Spleen (tissue), 11 donors: ENCODE measurements at regions not wholly inside any gene's neighbourhood (a gene's known extent, or its start where the extent isn't known, plus 50 kb on each side); places are given as distances from the start of the nearest gene placed in this dataset.
"Not testable (repeated sequence)": the region's sequence is repeated elsewhere in the genome, so short reads cannot be mapped to it uniquely, and the experiment has no call there.

Experiments used
- DNase-seq: peaks from one replicate; pipeline ENCODE4 v3.0.0-alpha.2; 2020
- H3K27ac ChIP-seq, 8 donors: fragments of 200-600 bp; sonication (generic) in 7 of 8; 1 replicate in 4 of 8; 2 replicates in 4 of 8; pipeline versions ENCODE4 v1.5.0 to v1.8.0; 2016 to 2021; ENCODE audit warnings: inconsistent platforms in 4 of 8, mild to moderate bottlenecking in 4 of 8, moderate library complexity in 1 of 8
- H3K27me3 ChIP-seq, 7 donors: fragments of 200-600 bp; sonication (generic) in 6 of 7; replicated peaks in 1 of 7; 1 replicate in 4 of 7; 2 replicates in 3 of 7; pipeline versions ENCODE4 v1.5.0 to v1.8.0; 2016 to 2021; ENCODE audit warnings: inconsistent platforms in 3 of 7, mild to moderate bottlenecking in 1 of 7
- H3K36me3 ChIP-seq, 6 donors: fragments of 200-600 bp; sonication (generic) in 5 of 6; 1 replicate in 4 of 6; 2 replicates in 2 of 6; pipeline versions ENCODE4 v1.5.0 to v1.8.0; 2016 to 2021; ENCODE audit warnings: inconsistent platforms in 2 of 6
- H3K4me1 ChIP-seq, 6 donors: fragments of 200-600 bp; sonication (generic) in 5 of 6; 1 replicate in 3 of 6; 2 replicates in 3 of 6; pipeline versions ENCODE4 v1.5.0 to v1.8.0; 2016 to 2021; ENCODE audit warnings: inconsistent platforms in 3 of 6
- H3K4me3 ChIP-seq, 8 donors: fragments of 200-600 bp; sonication (generic) in 7 of 8; 1 replicate in 4 of 8; 2 replicates in 4 of 8; pipeline versions ENCODE4 v1.5.0 to v1.8.0; 2016 to 2021; ENCODE audit warnings: inconsistent platforms in 4 of 8, mild to moderate bottlenecking in 4 of 8, moderate library complexity in 2 of 8
- H3K9me3 ChIP-seq, 8 donors: fragments of 200-600 bp; sonication (generic) in 7 of 8; 1 replicate in 4 of 8; 2 replicates in 4 of 8; pipeline versions ENCODE4 v1.5.0 to v1.8.0; 2016 to 2021; ENCODE audit warnings: inconsistent platforms in 4 of 8
- POLR2A ChIP-seq, 3 donors: fragments of 450-650 bp; IDR thresholded peaks; one replicate each; pipeline ENCODE4 v1.5.1; 2017; ENCODE audit warnings: antibody characterized with exemption in 3 of 3, mild to moderate bottlenecking in 1 of 3
- POLR2AphosphoS5 ChIP-seq, 3 donors: sonication (generic); formaldehyde crosslinking; IDR thresholded peaks; one replicate each; pipeline ENCODE4 v1.5.1; 2017; ENCODE audit warnings: antibody characterized with exemption in 3 of 3
- WGBS, 5 donors: extraction: QIAGEN DNeasy Blood & Tissue Kit in 3 of 5; methylation state at CpG; one replicate each; pipeline versions ENCODE4 v1.1.5 to v1.1.7; 2013 to 2018; 5-methylcytosine and 5-hydroxymethylcytosine counted together
- intact Hi-C: fragments of 100-400 bp; cut with DNase I; formaldehyde crosslinking; loops from one replicate; pipeline ENCODE4 v1.15.0; 2023; ENCODE audit warnings: low total_unique reads
- TF ChIP-seq, protein P1 (sequence below), 11 experiments: fragments of 200-600 bp in 7 of 11; fragments of 450-650 bp in 4 of 11; sonication (generic) in 4 of 11; IDR thresholded peaks in 8 of 11; conservative IDR thresholded peaks in 3 of 11; 1 replicate in 7 of 11; 2 replicates in 4 of 11; pipeline versions ENCODE4 v1.4.0 to v1.8.0; 2016 to 2021; ENCODE audit warnings: antibody characterized with exemption in 11 of 11, inconsistent platforms in 4 of 11, mild to moderate bottlenecking in 1 of 11
- donor health status: healthy with polysubstance abuse.
- donor health status: DM: no; HTN: no; CAD: no; lungs with moderate emphysema.
- donor health status: DM: no; HTN: no; CAD: no.
- donor health status: Bipolar disorder and iron deficiency.
- donor health status: healthy.
- donor health status: DM: no; HTN: no; CAD: no.
- donor health status: DM: yes; HTN: yes; CAD: no.

DNA sequence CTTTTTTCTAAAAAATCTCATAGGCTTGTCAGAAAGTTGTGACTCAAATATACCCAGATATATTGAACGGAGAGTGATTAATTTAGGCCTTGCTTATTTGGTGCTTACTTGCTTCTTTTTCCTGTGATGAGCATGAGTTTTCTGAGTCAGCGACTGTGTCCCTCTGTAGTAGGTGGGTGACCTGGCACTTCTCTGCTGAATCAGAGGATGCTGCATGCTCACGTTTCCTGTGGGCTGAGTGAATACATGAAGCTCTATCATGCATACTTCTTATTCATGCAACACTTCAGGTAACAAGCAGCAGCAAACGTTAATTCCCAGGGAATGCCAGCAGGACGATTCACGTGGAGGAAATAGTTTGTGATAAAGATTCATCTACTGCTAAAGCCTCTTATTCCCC is 245.0 kb downstream of the KLF5 start:
- DNase-seq, result no peak
- Histone ChIP-seq H3K9me3 (no peaks in the 10 kb centered on the region), H3K27me3 (no peaks in the 10 kb centered on the region), H3K36me3 (no peaks in the 10 kb centered on the region), H3K4me1 (no peaks in the 10 kb centered on the region), H3K4me3 (no peak overlapping the region), H3K27ac (no peak overlapping the region)
- 66 to 82% (median 77%) methylated on average over 6 of the region's 6 CpGs for WGBS, 5 donors
- intact Hi-C loops, result no loop called here
- TF ChIP-seq POLR2AphosphoS5 (IDR thresholded peaks at IDR 0.05) (no peak), POLR2A (IDR thresholded peaks at IDR 0.05) (no peak)
- TF ChIP-seq, protein P1, sequence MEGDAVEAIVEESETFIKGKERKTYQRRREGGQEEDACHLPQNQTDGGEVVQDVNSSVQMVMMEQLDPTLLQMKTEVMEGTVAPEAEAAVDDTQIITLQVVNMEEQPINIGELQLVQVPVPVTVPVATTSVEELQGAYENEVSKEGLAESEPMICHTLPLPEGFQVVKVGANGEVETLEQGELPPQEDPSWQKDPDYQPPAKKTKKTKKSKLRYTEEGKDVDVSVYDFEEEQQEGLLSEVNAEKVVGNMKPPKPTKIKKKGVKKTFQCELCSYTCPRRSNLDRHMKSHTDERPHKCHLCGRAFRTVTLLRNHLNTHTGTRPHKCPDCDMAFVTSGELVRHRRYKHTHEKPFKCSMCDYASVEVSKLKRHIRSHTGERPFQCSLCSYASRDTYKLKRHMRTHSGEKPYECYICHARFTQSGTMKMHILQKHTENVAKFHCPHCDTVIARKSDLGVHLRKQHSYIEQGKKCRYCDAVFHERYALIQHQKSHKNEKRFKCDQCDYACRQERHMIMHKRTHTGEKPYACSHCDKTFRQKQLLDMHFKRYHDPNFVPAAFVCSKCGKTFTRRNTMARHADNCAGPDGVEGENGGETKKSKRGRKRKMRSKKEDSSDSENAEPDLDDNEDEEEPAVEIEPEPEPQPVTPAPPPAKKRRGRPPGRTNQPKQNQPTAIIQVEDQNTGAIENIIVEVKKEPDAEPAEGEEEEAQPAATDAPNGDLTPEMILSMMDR (IDR thresholded peaks at IDR 0.05 in 8 of 11, conservative IDR thresholded peaks at IDR 0.05 in 3 of 11), result no peak

DNA sequence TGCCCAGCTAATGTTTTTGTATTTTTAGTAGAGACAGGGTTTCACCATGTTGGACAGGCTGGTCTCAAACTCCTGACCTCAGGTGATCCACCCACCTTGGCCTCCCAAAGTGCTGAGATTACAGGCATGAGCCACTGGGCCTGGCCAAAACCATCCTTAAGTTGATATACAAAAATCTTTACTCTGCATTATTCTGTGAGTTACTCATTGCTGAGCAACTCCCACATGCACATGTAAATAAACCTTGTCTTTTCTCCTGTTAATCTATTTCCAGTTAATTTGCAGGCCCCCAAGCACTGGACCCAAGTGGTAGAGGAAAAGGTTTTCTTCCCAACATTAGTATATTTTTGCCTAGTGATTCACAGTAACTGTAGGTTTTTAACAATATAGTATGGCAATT is 242.8 kb downstream of the KLF5 start:
- H3K36me3 ChIP-seq, H3K27me3 ChIP-seq, DNase-seq, intact Hi-C loops, H3K27ac ChIP-seq, H3K4me1 ChIP-seq, H3K9me3 ChIP-seq, H3K4me3 ChIP-seq: not testable (repeated sequence)

DNA sequence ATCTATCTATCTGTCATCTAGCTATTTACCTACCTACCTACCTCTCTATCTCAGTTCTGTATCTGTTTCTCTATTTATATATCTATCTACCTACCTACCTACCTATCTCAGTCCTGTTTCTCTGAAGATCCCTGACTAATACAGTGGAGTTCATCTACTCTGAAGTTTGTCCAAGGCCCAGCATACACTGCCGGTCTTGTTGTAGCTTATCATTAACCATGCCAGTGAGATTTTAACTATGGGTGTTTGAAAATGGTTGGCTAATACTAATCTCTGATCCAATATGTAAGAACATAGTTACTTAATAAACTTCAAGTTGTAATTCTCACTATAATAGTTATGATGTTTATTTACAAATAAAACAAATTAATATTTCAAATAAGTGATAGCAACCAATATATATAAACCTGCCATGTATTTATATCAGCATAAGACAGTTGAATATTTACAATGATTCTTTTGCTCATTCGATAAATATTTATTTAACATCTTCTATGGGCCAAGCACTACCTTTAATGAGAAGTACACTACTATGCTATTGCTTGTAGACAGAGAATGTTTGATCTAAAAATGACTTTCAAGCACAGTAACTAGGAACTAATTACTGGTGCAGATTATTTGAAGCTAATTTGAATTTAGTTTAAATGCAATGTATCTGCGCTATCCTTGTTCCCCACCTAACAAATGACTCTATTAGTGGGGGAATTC is 242.1 kb downstream of the KLF5 start:
- Histone ChIP-seq H3K4me3 (no peak overlapping the region), H3K4me1 (no peaks in the 10 kb centered on the region), H3K9me3 (no peaks in the 10 kb centered on the region), H3K27ac (no peak overlapping the region), H3K27me3 (no peaks in the 10 kb centered on the region), H3K36me3 (no peaks in the 10 kb centered on the region)
- no peak for DNase-seq
- TF ChIP-seq POLR2A (IDR thresholded peaks at IDR 0.05) (no peak), POLR2AphosphoS5 (IDR thresholded peaks at IDR 0.05) (no peak)
- TF ChIP-seq, protein P1 (IDR thresholded peaks at IDR 0.05 in 8 of 11, conservative IDR thresholded peaks at IDR 0.05 in 3 of 11), result no peak
- intact Hi-C loops, result no loop called here
- 93 to 97% (median 96%) methylated on average over 3 of the region's 3 CpGs for WGBS, 5 donors

DNA sequence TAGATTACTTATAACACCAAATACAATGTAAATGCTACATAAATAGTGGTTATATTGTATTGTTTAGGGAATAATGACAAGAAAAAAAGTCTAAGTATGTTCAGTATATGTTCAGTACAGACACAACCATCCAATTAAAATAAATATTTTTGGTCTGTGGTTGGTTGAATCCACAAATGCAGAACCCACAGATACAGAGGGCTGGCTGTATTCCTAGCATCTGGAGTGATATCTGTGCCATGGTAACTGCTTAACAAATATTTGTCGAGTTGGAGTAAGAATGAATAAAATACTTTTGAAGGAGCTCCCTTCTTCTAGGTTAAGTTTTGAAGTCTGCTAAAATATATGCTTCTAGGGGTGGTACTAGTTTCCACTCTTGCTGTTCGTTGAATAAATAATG is 241.0 kb downstream of the KLF5 start:
- no peaks in the 10 kb centered on the region for H3K36me3 ChIP-seq
- intact Hi-C loops, result no loop called here
- 85 to 92% (median 90%) methylated on average over 2 of the region's 2 CpGs for WGBS, 5 donors
- H3K27ac ChIP-seq, result no peak overlapping the region
- no peaks in the 10 kb centered on the region for H3K9me3 ChIP-seq
- H3K4me1 ChIP-seq, result no peaks in the 10 kb centered on the region
- TF ChIP-seq POLR2AphosphoS5 (IDR thresholded peaks at IDR 0.05), result no peak
- no peak for TF ChIP-seq POLR2A (IDR thresholded peaks at IDR 0.05)
- TF ChIP-seq, protein P1 (IDR thresholded peaks at IDR 0.05 in 8 of 11, conservative IDR thresholded peaks at IDR 0.05 in 3 of 11), result no peak
- no peak for DNase-seq
- H3K27me3 ChIP-seq, result no peaks in the 10 kb centered on the region
- no peak overlapping the region for H3K4me3 ChIP-seq
